ENCODE measurements at regions not wholly inside any gene's neighbourhood (a gene's known extent, or its start where the extent isn't known, plus 50 kb on each side); places are given as distances from the start of the nearest gene placed in this dataset.
A peak's percentile ranks its signal among the peaks of the same experiment; 100 is the strongest.

DNA sequence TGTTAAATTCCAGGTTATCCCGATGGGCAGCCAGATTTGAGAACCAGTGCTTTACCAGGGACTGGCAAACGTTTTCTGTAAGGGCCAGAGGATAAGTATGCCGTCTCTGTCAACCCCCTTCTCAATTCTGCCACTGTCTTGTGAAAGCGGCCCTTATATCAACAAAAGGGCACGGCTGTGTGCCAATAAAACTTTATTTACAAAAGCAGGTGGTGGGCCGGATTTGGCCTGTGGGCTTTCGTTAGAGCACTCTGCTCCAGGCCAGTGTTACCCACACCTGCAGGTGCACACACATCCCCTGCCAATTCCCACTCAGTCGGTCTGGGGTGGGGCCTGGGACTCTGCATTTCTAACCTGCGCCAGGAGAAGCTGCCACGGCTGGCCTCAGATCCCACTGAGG lies 111.2 kb downstream of the RFLNA start:
- Mint-ChIP-seq H3K4me3 (no peak overlapping the region), H3K27me3 (no peaks in the 10 kb centered on the region), H3K9me3 (no peaks in the 10 kb centered on the region), H3K4me1 (peaks cover 3% of the 10 kb centered on the region), H3K36me3 (ENCODE audit: low read depth) (peaks cover 5% of the 10 kb centered on the region), H3K27ac (no peak overlapping the region)
- no peak for DNase-seq
- intact Hi-C loops (cut with micrococcal nuclease): no loop called here

DNA sequence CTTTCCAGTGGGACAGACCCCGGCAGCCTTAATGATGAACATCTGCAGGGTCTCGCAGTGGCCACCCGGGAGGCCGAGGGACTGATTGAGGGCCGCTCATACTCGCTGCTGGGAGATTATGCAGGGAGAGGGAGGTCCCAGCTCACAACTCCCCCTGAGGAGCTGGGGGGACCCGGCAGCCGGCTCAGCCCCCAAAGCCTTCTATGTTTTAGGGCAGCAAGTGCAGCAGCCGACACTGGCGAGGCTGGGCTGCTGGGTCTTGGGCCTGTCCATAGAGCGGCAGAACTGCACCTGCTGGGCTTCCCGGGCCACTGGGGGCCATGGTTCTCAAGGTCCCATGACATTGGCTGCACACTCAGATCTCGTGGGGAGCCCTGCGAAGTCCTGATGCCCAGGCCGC lies 110.7 kb downstream of the RFLNA start:
- no peak for DNase-seq
- H3K27ac Mint-ChIP-seq: no peak overlapping the region
- peaks cover 3% of the 10 kb centered on the region for H3K4me1 Mint-ChIP-seq
- H3K9me3 Mint-ChIP-seq: no peaks in the 10 kb centered on the region
- H3K27me3 Mint-ChIP-seq: no peaks in the 10 kb centered on the region
- peaks cover 5% of the 10 kb centered on the region for H3K36me3 Mint-ChIP-seq (ENCODE audit: low read depth)
- intact Hi-C loops (cut with micrococcal nuclease): no loop called here
- no peak overlapping the region for H3K4me3 Mint-ChIP-seq

GRCh38 chr12:124405151-124405550 lies 110.3 kb downstream of the RFLNA start:
- intact Hi-C loops (cut with micrococcal nuclease): no loop called here
- Mint-ChIP-seq H3K4me1 (peaks cover 3% of the 10 kb centered on the region), H3K36me3 (ENCODE audit: low read depth) (peaks cover 7% of the 10 kb centered on the region), H3K27me3 (no peaks in the 10 kb centered on the region), H3K9me3 (no peaks in the 10 kb centered on the region), H3K4me3 (no peak overlapping the region), H3K27ac (no peak overlapping the region)
- no peak for DNase-seq

DNA sequence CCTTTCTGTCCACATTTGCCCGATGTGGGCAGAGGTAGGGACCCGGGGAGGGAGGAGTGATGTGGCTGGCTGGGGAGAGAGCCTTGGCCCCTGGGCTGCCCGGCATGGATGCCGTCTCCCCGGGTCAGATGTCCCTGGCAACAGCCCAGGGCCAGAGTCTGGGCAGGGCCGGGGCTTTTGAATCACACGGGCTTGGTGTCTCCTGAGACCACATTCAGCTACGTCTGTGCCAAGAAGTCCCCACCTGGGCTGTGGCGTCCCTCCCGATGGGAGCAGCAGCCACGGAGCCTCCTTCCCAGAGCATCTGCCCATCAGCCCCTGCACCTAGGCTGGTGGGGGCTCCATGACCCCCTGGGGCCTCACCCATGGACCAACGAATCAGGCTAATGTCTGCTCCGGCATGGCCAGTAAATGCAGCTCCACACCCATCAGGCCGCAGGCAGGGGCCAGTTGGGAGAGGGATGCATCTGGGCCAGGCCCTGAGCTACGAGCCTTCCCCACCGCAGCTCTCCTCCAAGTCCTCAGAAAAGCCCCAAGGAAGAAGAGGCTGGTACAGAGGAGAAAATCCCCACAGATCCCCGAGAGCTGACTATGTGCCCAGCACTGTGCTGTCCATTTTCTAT lies 109.4 kb downstream of the RFLNA start:
- Mint-ChIP-seq H3K9me3 (no peaks in the 10 kb centered on the region), H3K4me1 (peaks cover 3% of the 10 kb centered on the region), H3K27ac (no peak overlapping the region), H3K4me3 (no peak overlapping the region), H3K27me3 (no peaks in the 10 kb centered on the region), H3K36me3 (ENCODE audit: low read depth) (peaks cover 8% of the 10 kb centered on the region)
- DNase-seq: no peak
- intact Hi-C loops (cut with micrococcal nuclease): no loop called here

DNA sequence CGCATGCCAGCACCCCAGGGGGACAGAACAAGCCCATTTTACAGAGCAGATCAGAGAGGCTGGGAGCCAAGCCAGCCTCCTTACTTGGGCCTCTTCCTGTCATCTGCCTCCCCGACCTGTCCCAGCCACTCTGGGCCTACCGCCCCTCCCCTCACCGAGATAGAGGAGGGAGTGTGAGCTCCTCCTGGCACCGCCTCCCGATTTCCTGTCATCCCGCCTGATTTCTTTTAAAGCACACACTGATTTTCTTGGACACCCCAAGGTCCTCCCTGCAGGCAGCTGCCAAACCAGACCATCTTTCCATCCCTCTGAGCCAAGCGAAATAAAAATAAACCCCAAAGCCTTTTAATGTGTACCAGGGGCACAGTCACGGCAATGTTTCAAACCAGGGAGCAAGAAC lies 108.4 kb downstream of the RFLNA start:
- no peak overlapping the region for H3K27ac Mint-ChIP-seq
- intact Hi-C loops (cut with micrococcal nuclease): no loop called here

GRCh38 chr12:124402248-124403066 lies 107.6 kb downstream of the RFLNA start:
- Mint-ChIP-seq H3K4me3 (no peak overlapping the region), H3K27me3 (no peaks in the 10 kb centered on the region), H3K27ac (no peak overlapping the region), H3K36me3 (ENCODE audit: low read depth) (peaks cover 8% of the 10 kb centered on the region), H3K4me1 (peaks cover 3% of the 10 kb centered on the region), H3K9me3 (no peaks in the 10 kb centered on the region)
- intact Hi-C loops (cut with micrococcal nuclease): no loop called here
- DNase-seq: no peak

More for the DNA sequence above, 108.4 kb downstream of the RFLNA start:
- no peaks in the 10 kb centered on the region for H3K27me3 Mint-ChIP-seq
- no peaks in the 10 kb centered on the region for H3K9me3 Mint-ChIP-seq
- DNase-seq: no peak
- H3K4me1 Mint-ChIP-seq: peaks cover 3% of the 10 kb centered on the region
- no peak overlapping the region for H3K4me3 Mint-ChIP-seq
- H3K36me3 Mint-ChIP-seq (ENCODE audit: low read depth): peaks cover 8% of the 10 kb centered on the region

- Mint-ChIP-seq H3K4me3 (no peak overlapping the region), H3K36me3 (ENCODE audit: low read depth) (peaks cover 8% of the 10 kb centered on the region), H3K27ac (no peak overlapping the region), H3K27me3 (no peaks in the 10 kb centered on the region), H3K9me3 (no peaks in the 10 kb centered on the region), H3K4me1 (peaks cover 3% of the 10 kb centered on the region)
- no peak for DNase-seq
- intact Hi-C loops (cut with micrococcal nuclease): no loop called here
Measured at GRCh38 chr12:124401704-124402221, 106.9 kb downstream of the RFLNA start.

DNA sequence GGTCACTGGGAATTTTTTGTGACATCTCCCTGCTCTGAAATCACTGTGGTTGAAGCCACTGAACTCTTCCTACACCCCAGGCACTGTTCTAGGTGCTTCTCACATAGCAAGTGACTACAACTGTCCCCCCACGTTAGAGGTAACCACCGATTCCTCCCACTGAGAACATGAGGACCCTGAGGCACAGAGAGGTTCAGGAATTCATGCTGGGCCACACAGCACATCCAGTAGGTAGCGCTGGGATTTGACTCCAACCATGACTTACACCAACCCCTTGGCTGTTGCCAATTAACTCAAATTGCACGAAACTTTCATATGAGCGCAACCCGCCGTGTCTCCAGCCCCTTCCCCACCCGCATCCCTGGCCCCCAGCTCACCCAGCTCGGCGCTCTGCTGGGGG lies 105.2 kb downstream of the RFLNA start:
- Mint-ChIP-seq H3K36me3 (ENCODE audit: low read depth) (peaks cover 12% of the 10 kb centered on the region), H3K4me3 (no peak overlapping the region), H3K27ac (peak overlapping the region; percentile 25), H3K4me1 (peaks cover 3% of the 10 kb centered on the region), H3K9me3 (no peaks in the 10 kb centered on the region), H3K27me3 (no peaks in the 10 kb centered on the region)
- no peak for DNase-seq
- intact Hi-C loops (cut with micrococcal nuclease): no loop called here

GRCh38 chr12:124399622-124400021 lies 104.7 kb downstream of the RFLNA start:
- Mint-ChIP-seq H3K27ac (no peak overlapping the region), H3K36me3 (ENCODE audit: low read depth) (peaks cover 12% of the 10 kb centered on the region), H3K4me3 (no peak overlapping the region), H3K9me3 (no peaks in the 10 kb centered on the region), H3K4me1 (peaks cover 3% of the 10 kb centered on the region), H3K27me3 (no peaks in the 10 kb centered on the region)
- peak; percentile 75 for DNase-seq
- intact Hi-C loops (cut with micrococcal nuclease): no loop called here

- intact Hi-C loops (cut with micrococcal nuclease): no loop called here
- no peak for DNase-seq
Measured at GRCh38 chr12:124398578-124399227, 103.8 kb downstream of the RFLNA start.

DNA sequence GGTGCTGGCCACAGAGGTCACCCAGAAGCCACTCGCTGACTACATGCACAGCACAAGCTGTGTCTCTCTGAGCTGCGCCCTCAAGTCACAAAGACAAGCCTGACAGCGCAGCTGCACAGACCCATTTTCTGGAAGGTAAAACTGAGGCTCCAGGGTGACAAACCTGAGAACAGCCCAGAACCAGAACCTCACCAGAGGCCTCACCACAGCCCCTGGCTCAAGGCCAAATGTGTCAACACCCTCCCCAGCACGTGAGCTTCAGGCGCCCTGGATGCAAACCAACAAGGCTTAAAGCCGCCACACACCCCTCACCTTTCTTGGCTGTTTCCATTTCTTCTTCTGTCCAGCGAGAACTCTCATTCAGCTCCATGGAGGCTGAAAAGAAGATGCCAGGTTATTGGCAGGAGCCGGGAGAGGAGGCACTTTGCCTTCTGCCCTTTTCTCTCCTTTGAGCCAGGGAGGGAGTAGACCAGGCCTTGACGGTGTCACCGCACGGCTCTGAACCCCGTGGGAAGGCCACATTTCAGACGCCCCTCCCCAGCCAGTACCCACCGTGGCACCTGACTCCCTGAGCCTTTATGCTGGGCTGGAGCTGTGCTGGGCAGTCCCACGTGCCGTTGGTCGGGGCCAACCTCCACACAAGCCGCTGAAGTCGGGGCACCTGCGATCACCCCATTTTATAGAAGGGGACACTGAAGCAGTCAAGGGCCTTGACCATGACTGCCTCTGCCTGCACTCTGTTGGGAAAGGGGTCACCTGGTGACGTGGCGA lies 103.1 kb downstream of the RFLNA start:
- no peaks in the 10 kb centered on the region for H3K4me1 Mint-ChIP-seq
- intact Hi-C loops (cut with micrococcal nuclease): no loop called here

More at GRCh38 chr12:124398578-124399227, 103.8 kb downstream of the RFLNA start:
- Mint-ChIP-seq H3K4me1 (peaks cover 3% of the 10 kb centered on the region), H3K27me3 (no peaks in the 10 kb centered on the region), H3K9me3 (no peaks in the 10 kb centered on the region), H3K27ac (no peak overlapping the region), H3K36me3 (ENCODE audit: low read depth) (peaks cover 15% of the 10 kb centered on the region), H3K4me3 (no peak overlapping the region)

GRCh38 chr12:124397399-124397679 lies 102.4 kb downstream of the RFLNA start:
- no peaks in the 10 kb centered on the region for H3K9me3 Mint-ChIP-seq
- H3K27ac Mint-ChIP-seq: no peak overlapping the region
- H3K4me1 Mint-ChIP-seq: no peaks in the 10 kb centered on the region
- DNase-seq: no peak
- no peaks in the 10 kb centered on the region for H3K27me3 Mint-ChIP-seq
- H3K36me3 Mint-ChIP-seq (ENCODE audit: low read depth): peaks cover 13% of the 10 kb centered on the region
- intact Hi-C loops (cut with micrococcal nuclease): no loop called here
- no peak overlapping the region for H3K4me3 Mint-ChIP-seq

More for the DNA sequence above, 103.1 kb downstream of the RFLNA start:
- no peaks in the 10 kb centered on the region for H3K9me3 Mint-ChIP-seq
- H3K27me3 Mint-ChIP-seq: no peaks in the 10 kb centered on the region
- no peak overlapping the region for H3K4me3 Mint-ChIP-seq
- H3K36me3 Mint-ChIP-seq (ENCODE audit: low read depth): peaks cover 15% of the 10 kb centered on the region
- no peak overlapping the region for H3K27ac Mint-ChIP-seq
- no peak for DNase-seq

- H3K9me3 Mint-ChIP-seq: no peaks in the 10 kb centered on the region
- H3K27me3 Mint-ChIP-seq: no peaks in the 10 kb centered on the region
- peaks cover 13% of the 10 kb centered on the region for H3K36me3 Mint-ChIP-seq (ENCODE audit: low read depth)
- intact Hi-C loops (cut with micrococcal nuclease): no loop called here
- no peak overlapping the region for H3K27ac Mint-ChIP-seq
- no peak for DNase-seq
- no peak overlapping the region for H3K4me3 Mint-ChIP-seq
- peaks cover 5% of the 10 kb centered on the region for H3K4me1 Mint-ChIP-seq
Measured at GRCh38 chr12:124396544-124397398, 101.9 kb downstream of the RFLNA start.

Data from activated CD4-positive, alpha-beta T cell treated with anti-CD3 and anti-CD28 coated beads, Interleukin-2, amount 10 ng/mL, durations not matched to agents 24 days and 14 days (primary cell).